GM12891 (cell line): ENCODE measurements at regions not wholly inside any gene's neighbourhood (a gene's known extent, or its start where the extent isn't known, plus 50 kb on each side); places are given as distances from the start of the nearest gene placed in this dataset.

ENCODE experiments used
- DNase-seq: peaks from one replicate; pipeline ENCODE4 v3.0.0; 2011; ENCODE audit warnings: low spot score; ENCODE audit not compliant: insufficient read length
- FAIRE-seq: peaks from 2 replicates; lab custom pipeline; 2011; peaks lifted over from hg19 to GRCh38; lab: Jason Lieb, UNC
- PAX5 ChIP-seq: IDR thresholded peaks from 2 replicates; pipeline ENCODE4 v1.6.1; 2011; ENCODE audit warnings: low read length, moderate library complexity, mild to moderate bottlenecking; ENCODE audit not compliant: insufficient read depth, severe bottlenecking
- POLR2A ChIP-seq: IDR thresholded peaks from 2 replicates; pipeline ENCODE4 v1.6.1; 2011; ENCODE audit warnings: low read depth, low read length, control low read depth
- POLR2AphosphoS5 ChIP-seq: IDR thresholded peaks from 2 replicates; pipeline ENCODE4 v1.6.1; 2011; ENCODE audit warnings: low read depth, low read length, control low read depth
- POU2F2 ChIP-seq: IDR thresholded peaks from 2 replicates; pipeline ENCODE4 v1.6.1; 2011; ENCODE audit warnings: low read depth, mild to moderate bottlenecking, control low read depth, low read length, moderate library complexity
- SPI1 ChIP-seq: IDR thresholded peaks from 2 replicates; pipeline ENCODE4 v1.6.1; 2011; ENCODE audit warnings: low read depth, low read length, control low read depth
- TAF1 ChIP-seq: IDR thresholded peaks from 2 replicates; pipeline ENCODE4 v1.6.1; 2011; ENCODE audit warnings: low read depth, low read length, control low read depth

DNA sequence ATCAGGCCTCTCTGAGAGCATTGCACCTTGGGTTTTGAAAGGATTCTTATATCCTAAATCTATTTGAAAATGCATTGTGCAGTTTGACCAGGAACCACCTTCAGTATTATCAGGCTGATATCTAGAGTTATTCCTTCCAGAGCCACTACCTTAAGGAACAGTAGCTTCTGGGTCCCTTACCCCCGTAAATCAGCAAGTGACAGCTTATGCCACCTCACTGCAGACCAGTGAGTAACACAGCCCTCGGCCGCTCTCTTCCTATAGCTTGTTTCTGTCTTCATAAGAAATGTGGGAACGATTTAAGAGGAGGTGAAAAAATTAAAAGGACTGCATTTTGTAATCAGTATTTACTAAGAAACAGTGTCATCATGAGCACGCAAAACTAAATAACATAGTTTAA lies 584.2 kb downstream of the GALR1 start:
- FAIRE-seq: no peak
- TF ChIP-seq POU2F2 (no peak), TAF1 (no peak), POLR2A (no peak), POLR2AphosphoS5 (no peak), SPI1 (no peak)

DNA sequence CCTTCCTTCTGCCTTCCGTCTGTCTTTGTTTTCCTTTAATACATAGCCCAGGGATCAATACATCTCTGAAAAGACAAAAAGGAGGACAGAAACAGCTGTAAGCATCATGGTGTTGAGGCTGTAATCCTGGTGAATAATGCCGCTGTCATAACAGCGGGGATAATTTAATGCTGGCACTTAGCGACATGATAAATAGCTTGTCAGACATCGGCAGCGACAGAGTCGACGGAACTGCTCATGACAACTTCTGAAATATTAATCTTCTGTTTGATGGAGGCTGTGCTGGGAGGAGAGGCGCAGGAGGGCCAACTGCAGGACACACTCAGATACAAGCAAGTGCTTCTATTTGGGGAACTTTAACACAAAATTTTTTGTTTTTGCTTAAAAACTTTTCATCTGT lies 602.2 kb downstream of the GALR1 start:
- FAIRE-seq: no peak
- no peak for DNase-seq
- TF ChIP-seq SPI1 (no peak), PAX5 (no peak), TAF1 (no peak)

More for the DNA sequence above, 584.2 kb downstream of the GALR1 start:
- DNase-seq: no peak

- FAIRE-seq (no peak), DNase-seq (no peak)
- TF ChIP-seq SPI1 (no peak), POU2F2 (no peak), POLR2A (no peak), POLR2AphosphoS5 (no peak), TAF1 (no peak), PAX5 (no peak)
Observed at GRCh38 chr18:77853859-77854258, 604.2 kb downstream of the GALR1 start.

GRCh38 chr18:77857678-77858655 lies 608.3 kb downstream of the GALR1 start:
- DNase-seq: no peak
- no peak for TF ChIP-seq POLR2AphosphoS5
- no peak for TF ChIP-seq TAF1
- TF ChIP-seq POLR2A: no peak
- TF ChIP-seq SPI1: no peak
- TF ChIP-seq POU2F2: no peak
- no peak for TF ChIP-seq PAX5
- FAIRE-seq: no peak

- TF ChIP-seq PAX5 (no peak), POLR2AphosphoS5 (no peak), POLR2A (no peak), SPI1 (no peak), POU2F2 (no peak), TAF1 (no peak)
- FAIRE-seq: no peak
- no peak for DNase-seq
Observed at GRCh38 chr18:77859634-77860033, 610.0 kb downstream of the GALR1 start.

GRCh38 chr18:77862066-77862757 lies 612.6 kb downstream of the GALR1 start:
- no peak for DNase-seq
- FAIRE-seq: no peak
- no peak for TF ChIP-seq POLR2AphosphoS5
- no peak for TF ChIP-seq POLR2A
- no peak for TF ChIP-seq PAX5
- no peak for TF ChIP-seq TAF1
- TF ChIP-seq POU2F2: no peak
- TF ChIP-seq SPI1: no peak

GRCh38 chr18:77865853-77866252 lies 616.2 kb downstream of the GALR1 start:
- no peak for TF ChIP-seq POU2F2
- no peak for TF ChIP-seq TAF1
- TF ChIP-seq SPI1: no peak
- no peak for TF ChIP-seq POLR2A
- no peak for TF ChIP-seq POLR2AphosphoS5
- no peak for TF ChIP-seq PAX5
- DNase-seq: no peak
- FAIRE-seq: no peak

GRCh38 chr18:77866351-77866750 lies 616.7 kb downstream of the GALR1 start:
- TF ChIP-seq POU2F2 (no peak), PAX5 (no peak), SPI1 (no peak), POLR2AphosphoS5 (no peak), POLR2A (no peak), TAF1 (no peak)
- DNase-seq (no peak), FAIRE-seq (no peak)

- DNase-seq (no peak), FAIRE-seq (no peak)
- TF ChIP-seq POLR2A (no peak), TAF1 (no peak), PAX5 (no peak), SPI1 (no peak), POLR2AphosphoS5 (no peak), POU2F2 (no peak)
Observed at GRCh38 chr18:77870199-77870598, 620.6 kb downstream of the GALR1 start.

- DNase-seq (no peak), FAIRE-seq (no peak)
Observed at GRCh38 chr18:77870894-77871293, 621.2 kb downstream of the GALR1 start.

More at GRCh38 chr18:77870894-77871293, 621.2 kb downstream of the GALR1 start:
- TF ChIP-seq POU2F2 (no peak), POLR2AphosphoS5 (no peak), TAF1 (no peak), POLR2A (no peak)
